Stomach (tissue), 8 donors: ENCODE measurements at regions not wholly inside any gene's neighbourhood (a gene's known extent, or its start where the extent isn't known, plus 50 kb on each side); places are given as distances from the start of the nearest gene placed in this dataset.

Source experiments
- DNase-seq, 2 donors: peaks; one replicate each; pipeline versions ENCODE4 v3.0.0 to v3.0.0-alpha.2; 2013 to 2019
- H3K27ac ChIP-seq, 5 donors: fragments of 200-600 bp in 4 of 5; sonication (generic) in 4 of 5; one replicate each; pipeline ENCODE4 v1.5.1; 2013 to 2019; ENCODE audit warnings: mild to moderate bottlenecking in 1 of 5, moderate library complexity in 1 of 5
- H3K27me3 ChIP-seq, 3 donors: fragments of 200-600 bp; sonication (generic); one replicate each; pipeline ENCODE4 v1.5.1; 2017 to 2019; ENCODE audit warnings: mixed run types in 1 of 3
- H3K36me3 ChIP-seq, 4 donors: fragments of 200-600 bp; sonication (generic); 1 replicate in 3 of 4; 2 replicates in 1 of 4; pipeline ENCODE4 v1.5.1; 2016 to 2019
- H3K4me1 ChIP-seq, 4 donors: fragments of 200-600 bp; sonication (generic); one replicate each; pipeline ENCODE4 v1.5.1; 2016 to 2019
- H3K4me3 ChIP-seq, 4 donors: fragments of 200-600 bp; sonication (generic) in 3 of 4; one replicate each; pipeline ENCODE4 v1.5.1; 2016 to 2019; ENCODE audit warnings: mild to moderate bottlenecking in 1 of 4
- H3K9me3 ChIP-seq, 4 donors: fragments of 200-600 bp; sonication (generic); one replicate each; pipeline ENCODE4 v1.5.1; 2016 to 2019
- CTCF ChIP-seq, 7 experiments: fragments of 450-650 bp in 4 of 7; fragments of 200-600 bp in 3 of 7; sonication (generic) in 3 of 7; IDR thresholded peaks; one replicate each; pipeline ENCODE4 v1.5.1; 2016 to 2019; ENCODE audit warnings: antibody characterized with exemption in 7 of 7, control low read depth in 2 of 7, mild to moderate bottlenecking in 1 of 7
- EP300 ChIP-seq: sonication (generic); formaldehyde crosslinking; IDR thresholded peaks from one replicate; pipeline ENCODE4 v1.6.1; 2017; ENCODE audit warnings: antibody characterized with exemption
- POLR2A ChIP-seq, 4 donors: fragments of 450-650 bp; IDR thresholded peaks; one replicate each; pipeline ENCODE4 v1.6.1; 2016; ENCODE audit warnings: antibody characterized with exemption in 4 of 4, control low read depth in 2 of 4, mild to moderate bottlenecking in 1 of 4, moderate library complexity in 1 of 4
- POLR2AphosphoS5 ChIP-seq, 3 donors: sonication (generic); formaldehyde crosslinking; IDR thresholded peaks; one replicate each; pipeline ENCODE4 v1.6.1; 2016; ENCODE audit warnings: antibody characterized with exemption in 3 of 3
- WGBS, 5 donors: extraction: QIAGEN DNeasy Blood & Tissue Kit in 3 of 5; methylation state at CpG; one replicate each; pipeline versions ENCODE4 v1.1.5 to v1.1.7; 2013 to 2018; 5-methylcytosine and 5-hydroxymethylcytosine counted together
- intact Hi-C: fragments of 100-400 bp; cut with DNase I; formaldehyde crosslinking; loops from one replicate; pipeline ENCODE4 v1.15.1; 2023; ENCODE audit warnings: low total_unique reads
- donor health status: healthy with polysubstance abuse.
- donor health status: Bipolar disorder and iron deficiency.
- donor health status: healthy.

GRCh38 chr5:111606194-111606593 is 93.9 kb upstream of the STARD4 start:
- Histone ChIP-seq H3K4me3 (no peak overlapping the region), H3K27me3 (no peaks in the 10 kb centered on the region), H3K4me1 (no peaks in the 10 kb centered on the region), H3K36me3 (no peaks in the 10 kb centered on the region), H3K9me3 (no peaks in the 10 kb centered on the region), H3K27ac (no peak overlapping the region)
- no peak for TF ChIP-seq EP300
- no peak for TF ChIP-seq CTCF (IDR thresholded peaks at IDR 0.05)
- TF ChIP-seq POLR2A (IDR thresholded peaks at IDR 0.05): no peak
- TF ChIP-seq POLR2AphosphoS5 (IDR thresholded peaks at IDR 0.05): no peak
- DNase-seq: no peak
- 55 to 67% (median 63%) methylated on average over 2 of the region's 2 CpGs for WGBS, 5 donors
- intact Hi-C loops: no loop called here

- no peaks in the 10 kb centered on the region for H3K4me1 ChIP-seq
- TF ChIP-seq EP300: no peak
- TF ChIP-seq POLR2A (IDR thresholded peaks at IDR 0.05): no peak
- no peak for TF ChIP-seq POLR2AphosphoS5 (IDR thresholded peaks at IDR 0.05)
- TF ChIP-seq CTCF (IDR thresholded peaks at IDR 0.05): no peak
- peak in 1 of 2 donors; percentile 20 for DNase-seq
- H3K9me3 ChIP-seq: no peaks in the 10 kb centered on the region
- H3K36me3 ChIP-seq: no peaks in the 10 kb centered on the region
- H3K27ac ChIP-seq: no peak overlapping the region
- 62 to 82% (median 76%) methylated on average over 2 of the region's 2 CpGs for WGBS, 5 donors
- H3K4me3 ChIP-seq: no peak overlapping the region
- intact Hi-C loops: no loop called here
- no peaks in the 10 kb centered on the region for H3K27me3 ChIP-seq
Measured at GRCh38 chr5:111603446-111603827, 91.1 kb upstream of the STARD4 start.

GRCh38 chr5:111602817-111603445 is 90.6 kb upstream of the STARD4 start:
- no peaks in the 10 kb centered on the region for H3K9me3 ChIP-seq
- no peak for TF ChIP-seq POLR2A (IDR thresholded peaks at IDR 0.05)
- TF ChIP-seq POLR2AphosphoS5 (IDR thresholded peaks at IDR 0.05): no peak
- no peak for TF ChIP-seq CTCF (IDR thresholded peaks at IDR 0.05)
- TF ChIP-seq EP300: no peak
- H3K36me3 ChIP-seq: no peaks in the 10 kb centered on the region
- no peaks in the 10 kb centered on the region for H3K4me1 ChIP-seq
- no peak overlapping the region for H3K27ac ChIP-seq
- DNase-seq: no peak
- WGBS, 5 donors: 84 to 94% (median 92%) methylated on average over 5 of the region's 5 CpGs
- intact Hi-C loops: no loop called here
- no peaks in the 10 kb centered on the region for H3K27me3 ChIP-seq
- H3K4me3 ChIP-seq: no peak overlapping the region

GRCh38 chr5:111598996-111599395 is 86.7 kb upstream of the STARD4 start:
- H3K27ac ChIP-seq: no peak overlapping the region
- TF ChIP-seq POLR2AphosphoS5 (IDR thresholded peaks at IDR 0.05) (no peak), POLR2A (IDR thresholded peaks at IDR 0.05) (no peak), EP300 (no peak), CTCF (IDR thresholded peaks at IDR 0.05) (no peak)
- intact Hi-C loops: no loop called here
- H3K36me3 ChIP-seq: no peaks in the 10 kb centered on the region
- peaks cover 0 to 10% (median 6%) of the 10 kb centered on the region in 4 donors for H3K9me3 ChIP-seq
- no peak for DNase-seq
- H3K4me3 ChIP-seq: no peak overlapping the region
- no peaks in the 10 kb centered on the region for H3K27me3 ChIP-seq
- no peaks in the 10 kb centered on the region for H3K4me1 ChIP-seq
- WGBS, 5 donors: 72 to 86% (median 79%) methylated on average over 2 of the region's 2 CpGs
